IPS-18a (cell line): ENCODE measurements at regions not wholly inside any gene's neighbourhood (a gene's known extent, or its start where the extent isn't known, plus 50 kb on each side); places are given as distances from the start of the nearest gene placed in this dataset.
"Not testable (repeated sequence)": the region's sequence is repeated elsewhere in the genome, so short reads cannot be mapped to it uniquely, and the experiment has no call there.

ENCODE experiments used
- H3K27ac ChIP-seq: one replicate; pipeline ENCODE4 v1.5.1; 2013; ENCODE audit warnings: low read length
- H3K27me3 ChIP-seq: one replicate; pipeline ENCODE4 v1.6.1; 2013; ENCODE audit warnings: mild to moderate bottlenecking, low read length; ENCODE audit not compliant: control insufficient read depth, insufficient read depth
- H3K36me3 ChIP-seq: one replicate; pipeline ENCODE4 v1.6.1; 2013; ENCODE audit warnings: low read depth, low read length; ENCODE audit not compliant: control insufficient read depth
- H3K4me1 ChIP-seq: one replicate; pipeline ENCODE4 v1.6.1; 2013; ENCODE audit warnings: low read depth, low read length; ENCODE audit not compliant: control insufficient read depth
- H3K4me3 ChIP-seq: one replicate; pipeline ENCODE4 v1.5.1; 2013; ENCODE audit warnings: low read length
- H3K9ac ChIP-seq: one replicate; pipeline ENCODE4 v1.6.1; 2013; ENCODE audit warnings: mild to moderate bottlenecking, low read length, moderate library complexity
- H3K9me3 ChIP-seq: one replicate; pipeline ENCODE4 v1.6.1; 2013; ENCODE audit warnings: low read depth, low read length; ENCODE audit not compliant: control insufficient read depth

DNA sequence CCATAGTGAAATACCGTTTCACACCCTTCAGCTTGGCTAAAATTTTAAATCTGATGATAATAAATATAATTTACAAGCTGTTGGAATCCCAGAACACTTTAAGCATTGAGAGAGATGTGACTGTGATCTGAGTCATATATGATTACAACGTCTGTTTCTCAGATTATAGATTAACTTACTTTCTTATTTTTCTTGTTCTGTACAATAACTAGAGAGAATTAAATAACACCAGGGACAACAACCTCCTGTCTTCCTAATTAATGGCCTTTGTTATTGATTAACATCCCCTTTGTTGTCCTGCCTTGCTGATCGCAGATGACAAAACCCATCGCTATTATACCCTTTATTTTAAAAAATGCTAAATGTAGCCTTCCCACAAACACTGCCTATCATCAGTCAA is 87.8 kb upstream of the EZR start:
- Histone ChIP-seq H3K27me3 (no peaks in the 10 kb centered on the region), H3K36me3 (no peaks in the 10 kb centered on the region), H3K27ac (no peak overlapping the region), H3K9ac (no peak overlapping the region), H3K9me3 (peaks cover 14% of the 10 kb centered on the region), H3K4me1 (peaks cover 24% of the 10 kb centered on the region), H3K4me3 (no peak overlapping the region)

DNA sequence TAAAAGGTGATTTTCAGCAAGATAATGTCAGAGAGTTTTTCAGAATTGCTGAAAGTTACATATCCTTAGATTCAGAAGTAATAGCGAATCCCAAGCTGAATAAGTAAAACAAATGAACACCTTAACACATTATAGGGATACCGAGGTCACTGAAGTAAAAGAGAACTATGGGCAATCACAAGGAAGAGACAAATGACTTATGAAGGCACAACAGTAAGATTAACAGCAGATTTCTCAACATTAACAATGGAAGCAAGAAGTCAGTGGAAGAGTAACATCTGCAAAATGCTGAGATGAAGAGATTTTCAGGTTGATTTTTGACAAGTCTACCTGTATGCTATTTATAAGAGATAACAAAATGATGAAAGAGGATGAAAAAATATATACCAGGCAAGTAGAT is 86.1 kb upstream of the EZR start:
- H3K27ac ChIP-seq: no peak overlapping the region
- peaks cover 14% of the 10 kb centered on the region for H3K9me3 ChIP-seq
- no peaks in the 10 kb centered on the region for H3K27me3 ChIP-seq
- no peak overlapping the region for H3K9ac ChIP-seq
- no peaks in the 10 kb centered on the region for H3K36me3 ChIP-seq
- no peak overlapping the region for H3K4me3 ChIP-seq
- peaks cover 8% of the 10 kb centered on the region for H3K4me1 ChIP-seq

DNA sequence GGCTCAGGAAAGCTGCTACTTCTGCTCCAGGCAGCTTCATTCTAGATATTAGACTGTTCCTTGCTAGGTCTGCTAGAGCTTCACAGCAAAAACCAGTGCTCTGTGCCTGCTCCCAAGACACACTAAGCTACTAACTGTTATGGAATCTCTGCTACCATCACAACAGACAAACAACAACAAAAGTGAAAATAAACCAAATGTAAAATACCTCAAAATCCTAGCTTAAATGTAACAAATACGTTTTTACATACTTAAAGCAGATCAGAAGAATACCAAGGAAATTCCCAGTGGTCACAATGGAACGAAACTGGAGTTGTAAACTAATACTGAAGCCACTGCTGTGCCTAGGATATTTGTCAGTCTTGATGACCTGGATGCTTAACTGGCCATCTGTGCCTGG is 84.6 kb upstream of the EZR start:
- Histone ChIP-seq H3K9me3 (peaks cover 14% of the 10 kb centered on the region), H3K9ac (no peak overlapping the region), H3K4me3 (no peak overlapping the region), H3K4me1 (no peaks in the 10 kb centered on the region), H3K36me3 (no peaks in the 10 kb centered on the region), H3K27ac (no peak overlapping the region), H3K27me3 (no peaks in the 10 kb centered on the region)

DNA sequence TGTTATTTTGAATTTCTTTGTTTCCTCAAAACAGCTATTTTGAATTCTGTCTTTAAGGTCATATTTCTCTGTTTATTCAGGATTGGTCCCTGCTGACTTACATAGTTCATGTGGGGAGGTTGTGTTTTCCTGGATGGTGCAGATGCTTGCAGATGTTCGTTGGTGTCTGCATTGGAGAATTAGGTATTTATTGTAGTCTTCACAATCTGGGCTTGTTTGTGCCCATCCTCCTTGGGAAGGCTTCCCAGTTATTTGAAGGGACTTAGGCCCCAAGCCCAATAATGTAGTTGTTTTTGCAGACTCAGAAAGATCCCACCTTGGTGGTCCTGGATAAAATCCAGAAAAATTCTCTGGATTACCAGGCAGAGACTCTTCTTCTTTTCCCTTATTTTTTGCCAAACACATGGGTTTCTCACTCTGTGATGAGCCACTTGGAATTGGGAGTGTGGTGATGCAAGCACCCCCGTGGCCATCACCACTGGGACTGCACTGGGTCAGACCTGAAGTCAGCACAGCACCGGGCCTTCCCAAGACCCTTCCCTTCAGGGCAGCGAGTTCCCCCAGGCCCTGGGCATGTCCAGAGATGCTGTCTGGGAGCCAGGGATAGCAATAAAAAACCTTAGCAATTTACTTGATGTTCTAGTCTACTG is 81.6 kb upstream of the EZR start:
- H3K36me3 ChIP-seq: no peaks in the 10 kb centered on the region
- no peaks in the 10 kb centered on the region for H3K27me3 ChIP-seq
- no peak overlapping the region for H3K27ac ChIP-seq
- H3K9ac ChIP-seq: no peak overlapping the region
- H3K4me3 ChIP-seq: no peak overlapping the region
- H3K4me1 ChIP-seq: no peaks in the 10 kb centered on the region
- peaks cover 7% of the 10 kb centered on the region for H3K9me3 ChIP-seq

DNA sequence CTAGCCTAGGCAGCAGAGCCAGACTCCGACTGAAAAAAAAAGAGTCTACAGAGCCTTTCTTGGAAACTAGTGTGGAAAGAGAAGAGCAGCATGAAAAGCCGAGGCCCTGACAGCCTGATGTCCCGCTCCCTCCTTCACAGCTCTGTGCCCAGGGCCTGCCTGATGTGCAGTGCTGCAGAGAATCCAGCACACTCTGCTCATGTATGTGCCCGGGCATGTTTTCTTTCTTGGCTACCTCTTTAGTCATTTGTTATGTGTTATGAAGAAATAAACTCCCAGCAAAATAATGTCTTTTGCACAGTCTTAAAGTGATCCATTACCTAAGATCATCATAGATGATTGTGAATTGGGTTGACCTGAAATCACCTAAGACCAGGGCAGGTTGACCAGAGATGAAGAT is 78.1 kb upstream of the EZR start:
- Histone ChIP-seq H3K4me3 (no peak overlapping the region), H3K9me3 (no peaks in the 10 kb centered on the region), H3K4me1 (peaks cover 6% of the 10 kb centered on the region), H3K36me3 (no peaks in the 10 kb centered on the region), H3K27ac (no peak overlapping the region), H3K9ac (no peak overlapping the region), H3K27me3 (no peaks in the 10 kb centered on the region)

DNA sequence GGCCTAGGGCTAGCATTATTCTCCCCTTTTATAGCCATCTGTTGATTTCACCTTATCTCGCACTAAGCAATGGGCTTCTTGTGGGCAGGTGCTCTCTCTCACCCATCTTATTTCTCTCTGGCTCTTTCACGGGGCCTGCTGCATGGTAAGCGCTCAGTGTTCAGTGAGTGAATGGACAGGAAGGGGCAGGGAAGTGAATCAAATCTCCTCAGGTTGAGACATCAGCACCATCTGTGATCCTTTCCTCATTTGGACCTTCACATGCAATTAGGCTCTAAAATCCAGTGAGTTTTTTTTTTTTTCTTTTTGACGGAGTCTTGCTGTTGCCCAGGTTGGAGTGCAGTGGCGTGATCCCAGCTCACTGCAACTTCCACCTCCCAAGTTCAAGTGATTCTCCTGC is 76.5 kb upstream of the EZR start:
- no peaks in the 10 kb centered on the region for H3K9me3 ChIP-seq
- H3K4me3 ChIP-seq: no peak overlapping the region
- H3K27me3 ChIP-seq: no peaks in the 10 kb centered on the region
- H3K36me3 ChIP-seq: no peaks in the 10 kb centered on the region
- no peak overlapping the region for H3K9ac ChIP-seq
- H3K27ac ChIP-seq: no peak overlapping the region
- H3K4me1 ChIP-seq: peaks cover 6% of the 10 kb centered on the region

DNA sequence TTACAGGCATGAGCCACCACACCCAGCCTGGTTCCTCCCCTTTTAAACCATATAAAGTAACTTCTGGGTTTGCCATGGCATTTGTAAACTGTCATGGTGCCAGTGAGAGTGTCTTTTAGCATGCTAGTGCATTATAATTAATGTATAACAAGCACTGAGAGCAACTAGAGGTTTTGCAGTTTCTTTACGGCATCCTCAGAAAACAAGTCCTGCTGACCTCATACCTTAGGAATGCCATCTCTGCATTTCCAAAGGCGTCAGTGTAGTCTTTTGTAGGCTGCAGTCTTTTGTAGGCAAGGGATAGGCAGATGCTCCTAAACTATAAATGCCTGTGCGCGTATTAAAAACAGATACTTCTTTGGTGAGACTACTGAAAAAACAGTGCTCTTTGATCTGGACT is 75.0 kb upstream of the EZR start:
- no peak overlapping the region for H3K27ac ChIP-seq
- H3K9ac ChIP-seq: no peak overlapping the region

DNA sequence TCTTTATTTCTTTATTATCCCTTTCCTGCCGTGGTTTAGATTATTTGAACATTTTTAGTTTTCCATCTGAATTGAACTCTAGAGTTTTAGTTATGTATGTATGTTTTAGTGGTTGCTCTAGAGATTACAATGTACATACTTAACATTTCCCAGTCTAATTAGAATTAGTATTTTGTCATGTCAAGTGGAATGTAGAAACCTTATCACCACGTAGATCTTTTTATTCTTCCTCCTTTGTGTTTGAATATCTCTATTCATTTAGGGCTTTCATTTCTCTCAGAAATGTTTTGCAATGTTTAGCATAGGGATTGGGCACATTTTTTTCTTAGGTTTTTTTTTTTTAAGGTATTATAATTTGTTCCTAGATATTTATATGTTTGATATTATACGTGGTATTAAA is 73.1 kb upstream of the EZR start:
- no peaks in the 10 kb centered on the region for H3K36me3 ChIP-seq
- no peaks in the 10 kb centered on the region for H3K27me3 ChIP-seq
- no peak overlapping the region for H3K27ac ChIP-seq
- no peak overlapping the region for H3K4me3 ChIP-seq
- peaks cover 6% of the 10 kb centered on the region for H3K4me1 ChIP-seq
- no peak overlapping the region for H3K9ac ChIP-seq
- H3K9me3 ChIP-seq: no peaks in the 10 kb centered on the region

More for the DNA sequence above, 75.0 kb upstream of the EZR start:
- H3K9me3 ChIP-seq: no peaks in the 10 kb centered on the region
- H3K4me3 ChIP-seq: no peak overlapping the region
- H3K36me3 ChIP-seq: no peaks in the 10 kb centered on the region
- H3K4me1 ChIP-seq: peaks cover 6% of the 10 kb centered on the region
- no peaks in the 10 kb centered on the region for H3K27me3 ChIP-seq

DNA sequence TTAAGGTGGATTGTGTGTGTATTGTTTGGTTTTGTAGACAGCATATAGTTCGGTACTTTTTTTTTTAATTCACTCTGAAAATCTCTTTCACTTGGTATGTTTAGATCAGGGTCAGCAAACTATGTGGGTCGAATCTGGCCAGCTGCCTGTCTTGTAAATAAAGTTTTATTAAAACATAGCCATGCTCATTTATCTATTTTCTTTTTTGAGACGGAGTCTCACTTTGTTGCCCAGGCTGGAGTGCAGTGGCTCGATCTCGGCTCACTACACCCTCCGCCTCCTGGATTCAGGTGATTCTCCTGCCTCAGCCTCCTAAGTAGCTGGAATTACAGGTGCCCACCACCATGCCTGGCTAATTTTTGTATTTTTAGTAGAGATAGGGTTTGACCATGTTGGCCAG is 72.4 kb upstream of the EZR start:
- H3K4me3 ChIP-seq, H3K4me1 ChIP-seq, H3K9ac ChIP-seq, H3K27me3 ChIP-seq, H3K9me3 ChIP-seq, H3K27ac ChIP-seq, H3K36me3 ChIP-seq: not testable (repeated sequence)

DNA sequence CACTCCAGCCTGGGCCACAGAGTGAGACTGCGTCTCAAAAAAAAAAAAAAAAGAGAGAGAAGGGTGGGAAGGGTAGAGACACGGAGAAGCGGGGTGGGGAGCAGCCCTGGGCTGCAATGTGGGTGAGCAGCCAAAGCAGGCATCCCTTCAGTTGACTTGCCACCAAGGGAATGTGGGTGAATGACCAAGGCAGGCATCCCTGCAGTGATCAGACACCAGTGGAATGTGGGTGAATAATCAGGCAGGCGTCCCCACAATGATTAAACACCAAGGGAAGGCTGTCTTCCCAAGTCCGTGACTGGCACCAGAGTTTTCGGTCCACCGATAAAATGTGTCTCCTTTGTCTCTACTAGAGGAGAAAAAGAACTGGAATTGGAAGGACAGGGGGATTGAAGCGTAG is 69.0 kb upstream of the EZR start:
- H3K9me3 ChIP-seq, H3K27ac ChIP-seq, H3K36me3 ChIP-seq, H3K4me1 ChIP-seq, H3K9ac ChIP-seq, H3K4me3 ChIP-seq, H3K27me3 ChIP-seq: not testable (repeated sequence)

DNA sequence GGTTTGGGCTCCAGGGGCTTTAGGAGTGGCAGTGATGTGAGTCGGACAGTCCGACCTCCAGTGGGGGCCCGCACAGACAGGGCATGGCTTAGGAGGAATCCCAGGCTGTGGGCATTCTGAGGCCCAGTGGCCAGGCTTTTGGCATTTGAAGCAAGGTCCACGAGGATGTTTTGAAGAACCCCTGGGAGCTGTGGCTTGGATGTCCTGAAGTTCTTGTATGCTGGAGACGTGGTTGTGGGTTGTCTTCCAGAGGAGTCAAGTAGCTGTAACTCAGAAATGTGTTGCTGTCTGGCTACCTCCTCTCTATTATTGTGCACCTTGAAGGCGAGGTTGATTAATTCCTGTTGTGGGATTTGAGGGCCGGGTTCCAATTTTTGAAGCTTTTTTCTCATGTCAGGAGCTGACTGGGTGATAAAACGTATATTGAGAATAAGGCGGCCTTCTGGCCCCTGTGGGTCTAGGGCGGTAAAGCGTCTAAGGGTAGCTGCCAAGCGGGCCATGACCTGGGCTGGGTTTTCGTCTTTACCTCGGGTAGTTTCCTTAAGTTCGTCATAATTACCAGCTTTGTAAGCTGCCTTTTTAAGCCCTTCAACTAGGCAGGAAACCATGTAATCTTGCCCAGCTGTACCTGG is 67.3 kb upstream of the EZR start:
- H3K4me3 ChIP-seq, H3K4me1 ChIP-seq, H3K9me3 ChIP-seq, H3K27ac ChIP-seq, H3K36me3 ChIP-seq, H3K27me3 ChIP-seq, H3K9ac ChIP-seq: not testable (repeated sequence)

DNA sequence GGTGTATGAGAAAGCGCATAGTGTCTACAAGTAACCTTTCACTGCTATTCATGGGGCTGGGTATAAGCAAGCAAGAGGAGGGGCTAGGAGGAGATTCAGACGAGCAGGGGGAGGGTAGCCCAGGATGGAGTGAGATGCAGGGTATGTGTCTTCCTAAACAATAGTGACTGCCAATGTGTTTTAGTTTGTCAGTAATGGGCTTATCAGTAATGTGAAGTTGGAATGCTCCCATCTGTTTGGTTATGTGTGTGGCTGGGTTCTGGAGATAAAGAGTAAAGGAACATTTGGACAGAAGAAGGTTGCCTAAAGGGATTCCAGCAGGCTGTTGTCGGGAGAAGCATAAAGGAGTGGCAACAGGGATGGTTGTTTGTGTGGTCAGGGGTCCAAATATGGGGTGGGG is 62.7 kb upstream of the EZR start:
- not testable (repeated sequence) for H3K4me1 ChIP-seq, H3K9me3 ChIP-seq, H3K9ac ChIP-seq, H3K27ac ChIP-seq, H3K4me3 ChIP-seq, H3K36me3 ChIP-seq, H3K27me3 ChIP-seq
